Prostate gland (tissue), 2 donors: ENCODE measurements at regions not wholly inside any gene's neighbourhood (a gene's known extent, or its start where the extent isn't known, plus 50 kb on each side); places are given as distances from the start of the nearest gene placed in this dataset.

ENCODE experiments used
- CTCF ChIP-seq, 4 experiments: fragments of 200-600 bp in 2 of 4; fragments of 450-650 bp in 2 of 4; sonication (generic) in 2 of 4; IDR thresholded peaks; 1 replicate in 3 of 4; 2 replicates in 1 of 4; pipeline ENCODE4 v1.5.1; 2016 to 2019; ENCODE audit warnings: antibody characterized with exemption in 4 of 4, mild to moderate bottlenecking in 2 of 4, moderate library complexity in 2 of 4
- POLR2A ChIP-seq: fragments of 450-650 bp; IDR thresholded peaks from one replicate; pipeline ENCODE4 v1.6.1; 2016; ENCODE audit warnings: antibody characterized with exemption, mild to moderate bottlenecking
- POLR2AphosphoS5 ChIP-seq: sonication (generic); formaldehyde crosslinking; IDR thresholded peaks from one replicate; pipeline ENCODE4 v1.6.1; 2017; ENCODE audit warnings: antibody characterized with exemption

GRCh38 chr16:85376292-85377095 lies 236.6 kb upstream of the GSE1 start:
- peak; percentile 41 for TF ChIP-seq POLR2AphosphoS5
- TF ChIP-seq CTCF (IDR thresholded peaks at IDR 0.05), result no peak
- no peak for TF ChIP-seq POLR2A
